GM18907 (cell line): ENCODE measurements at regions not wholly inside any gene's neighbourhood (a gene's known extent, or its start where the extent isn't known, plus 50 kb on each side); places are given as distances from the start of the nearest gene placed in this dataset.
A peak's percentile ranks its signal among the peaks of the same experiment; 100 is the strongest.
"Not testable (repeated sequence)": the region's sequence is repeated elsewhere in the genome, so short reads cannot be mapped to it uniquely, and the experiment has no call there.

Experiments used
- ATAC-seq: cut with Tn5 transposase; IDR thresholded peaks from one replicate; pipeline ENCODE4 v1.9.1; 2021; ENCODE audit warnings: mild to moderate bottlenecking, moderate library complexity; ENCODE audit not compliant: unreplicated experiment

- no peak for ATAC-seq
Observed at GRCh38 chr2:194345347-194345746, 1311.7 kb upstream of the SLC39A10 start.

GRCh38 chr2:194343167-194343566 lies 1313.9 kb upstream of the SLC39A10 start:
- ATAC-seq, result no peak

- no peak for ATAC-seq
Observed at GRCh38 chr2:194332799-194333490, 1324.1 kb upstream of the SLC39A10 start.

GRCh38 chr2:194328456-194328855 lies 1328.6 kb upstream of the SLC39A10 start:
- no peak for ATAC-seq

GRCh38 chr2:194327196-194327888 lies 1329.7 kb upstream of the SLC39A10 start:
- ATAC-seq, result no peak

GRCh38 chr2:194323740-194324139 lies 1333.3 kb upstream of the SLC39A10 start:
- ATAC-seq, result no peak

GRCh38 chr2:194320520-194320919 lies 1336.5 kb upstream of the SLC39A10 start:
- ATAC-seq, result no peak

GRCh38 chr2:194319222-194319992 lies 1337.6 kb upstream of the SLC39A10 start:
- peak; percentile 72 for ATAC-seq

- no peak for ATAC-seq
Observed at GRCh38 chr2:194314042-194314441, 1343.0 kb upstream of the SLC39A10 start.

- no peak for ATAC-seq
Observed at GRCh38 chr2:194304191-194304590, 1352.8 kb upstream of the SLC39A10 start.

- no peak for ATAC-seq
Observed at GRCh38 chr2:194301946-194302345, 1355.1 kb upstream of the SLC39A10 start.

GRCh38 chr2:194294156-194294555 lies 1362.9 kb upstream of the SLC39A10 start:
- no peak for ATAC-seq

- ATAC-seq, result no peak
Observed at GRCh38 chr2:194291104-194291503, 1365.9 kb upstream of the SLC39A10 start.

- no peak for ATAC-seq
Observed at GRCh38 chr2:194289712-194290346, 1367.2 kb upstream of the SLC39A10 start.

GRCh38 chr2:194276667-194277066 lies 1380.4 kb upstream of the SLC39A10 start:
- not testable (repeated sequence) for ATAC-seq

GRCh38 chr2:194271293-194271961 lies 1385.6 kb upstream of the SLC39A10 start:
- no peak for ATAC-seq

- ATAC-seq, result no peak
Observed at GRCh38 chr2:194270648-194271047, 1386.4 kb upstream of the SLC39A10 start.

GRCh38 chr2:194264586-194264985 lies 1392.4 kb upstream of the SLC39A10 start:
- ATAC-seq, result no peak

GRCh38 chr2:194260185-194260584 lies 1396.8 kb upstream of the SLC39A10 start:
- no peak for ATAC-seq

- no peak for ATAC-seq
Observed at GRCh38 chr2:194257095-194257494, 1399.9 kb upstream of the SLC39A10 start.
